ENCODE measurements at regions not wholly inside any gene's neighbourhood (a gene's known extent, or its start where the extent isn't known, plus 50 kb on each side); places are given as distances from the start of the nearest gene placed in this dataset.

GRCh38 chr2:102929721-102930120, 167.9 kb downstream of the TMEM182 start:
- Histone ChIP-seq H3K79me2 (ENCODE audit: insufficient read depth, low read length) (no peaks in the 10 kb centered on the region), H3K9me3 (ENCODE audit: low read depth, low read length) (no peaks in the 10 kb centered on the region), H3K4me3 (ENCODE audit: insufficient read depth, low read length) (no peak overlapping the region), H3K27ac (ENCODE audit: low read depth, low read length) (no peak overlapping the region), H2AFZ (ENCODE audit: low read length) (no peak overlapping the region), H3K4me2 (ENCODE audit: insufficient read depth, low read length) (no peak overlapping the region), H3K4me1 (ENCODE audit: insufficient read depth, low read length) (no peaks in the 10 kb centered on the region), H4K20me1 (ENCODE audit: insufficient read depth, low read length) (no peaks in the 10 kb centered on the region), H3K27me3 (ENCODE audit: insufficient read depth, low read length) (peaks cover 2% of the 10 kb centered on the region), H3K36me3 (ENCODE audit: insufficient read depth, low read length) (no peaks in the 10 kb centered on the region)
- TF ChIP-seq CTCF (IDR thresholded peaks at IDR 0.05; ENCODE audit: extremely low read depth, low read depth, low read length): no peak
- DNase-seq (ENCODE audit: insufficient read length, low spot score, missing footprints): no peak

- Histone ChIP-seq H3K4me3 (ENCODE audit: insufficient read depth, low read length) (no peak overlapping the region), H3K4me1 (ENCODE audit: insufficient read depth, low read length) (no peaks in the 10 kb centered on the region), H3K36me3 (ENCODE audit: insufficient read depth, low read length) (no peaks in the 10 kb centered on the region), H4K20me1 (ENCODE audit: insufficient read depth, low read length) (no peaks in the 10 kb centered on the region), H2AFZ (ENCODE audit: low read length) (no peak overlapping the region), H3K79me2 (ENCODE audit: insufficient read depth, low read length) (no peaks in the 10 kb centered on the region), H3K4me2 (ENCODE audit: insufficient read depth, low read length) (no peak overlapping the region), H3K27ac (ENCODE audit: low read depth, low read length) (no peak overlapping the region), H3K9me3 (ENCODE audit: low read depth, low read length) (no peaks in the 10 kb centered on the region), H3K27me3 (ENCODE audit: insufficient read depth, low read length) (peaks cover 2% of the 10 kb centered on the region)
- no peak for TF ChIP-seq CTCF (IDR thresholded peaks at IDR 0.05; ENCODE audit: extremely low read depth, low read depth, low read length)
- no peak for DNase-seq (ENCODE audit: insufficient read length, low spot score, missing footprints)
Observed at GRCh38 chr2:102932501-102932900, 170.7 kb downstream of the TMEM182 start.

GRCh38 chr2:102939207-102939606, 177.4 kb downstream of the TMEM182 start:
- no peak for TF ChIP-seq CTCF (IDR thresholded peaks at IDR 0.05; ENCODE audit: extremely low read depth, low read depth, low read length)
- Histone ChIP-seq H2AFZ (ENCODE audit: low read length) (no peak overlapping the region), H3K36me3 (ENCODE audit: insufficient read depth, low read length) (no peaks in the 10 kb centered on the region), H3K79me2 (ENCODE audit: insufficient read depth, low read length) (no peaks in the 10 kb centered on the region), H3K27ac (ENCODE audit: low read depth, low read length) (no peak overlapping the region), H3K4me3 (ENCODE audit: insufficient read depth, low read length) (no peak overlapping the region), H3K4me1 (ENCODE audit: insufficient read depth, low read length) (no peaks in the 10 kb centered on the region), H3K27me3 (ENCODE audit: insufficient read depth, low read length) (no peaks in the 10 kb centered on the region), H4K20me1 (ENCODE audit: insufficient read depth, low read length) (no peaks in the 10 kb centered on the region), H3K9me3 (ENCODE audit: low read depth, low read length) (no peaks in the 10 kb centered on the region), H3K4me2 (ENCODE audit: insufficient read depth, low read length) (no peak overlapping the region)
- DNase-seq (ENCODE audit: insufficient read length, low spot score, missing footprints): no peak

- no peaks in the 10 kb centered on the region for H3K79me2 ChIP-seq (ENCODE audit: insufficient read depth, low read length)
- H4K20me1 ChIP-seq (ENCODE audit: insufficient read depth, low read length): no peaks in the 10 kb centered on the region
- no peak overlapping the region for H3K27ac ChIP-seq (ENCODE audit: low read depth, low read length)
- H3K9me3 ChIP-seq (ENCODE audit: low read depth, low read length): no peaks in the 10 kb centered on the region
- no peak for DNase-seq (ENCODE audit: insufficient read length, low spot score, missing footprints)
- H3K27me3 ChIP-seq (ENCODE audit: insufficient read depth, low read length): no peaks in the 10 kb centered on the region
- no peak for TF ChIP-seq CTCF (IDR thresholded peaks at IDR 0.05; ENCODE audit: extremely low read depth, low read depth, low read length)
- no peak overlapping the region for H3K4me3 ChIP-seq (ENCODE audit: insufficient read depth, low read length)
- H3K36me3 ChIP-seq (ENCODE audit: insufficient read depth, low read length): no peaks in the 10 kb centered on the region
- no peak overlapping the region for H2AFZ ChIP-seq (ENCODE audit: low read length)
- H3K4me1 ChIP-seq (ENCODE audit: insufficient read depth, low read length): no peaks in the 10 kb centered on the region
- no peak overlapping the region for H3K4me2 ChIP-seq (ENCODE audit: insufficient read depth, low read length)
Observed at GRCh38 chr2:102940684-102941083, 178.9 kb downstream of the TMEM182 start.
